Activated CD8-positive, alpha-beta T cell treated with anti-CD3 and anti-CD28 coated beads for 36 hours (primary cell): ENCODE measurements at regions not wholly inside any gene's neighbourhood (a gene's known extent, or its start where the extent isn't known, plus 50 kb on each side); places are given as distances from the start of the nearest gene placed in this dataset.

ENCODE experiments used
- ATAC-seq: fragments of 200-7000 bp; cut with Tn5 transposase; one replicate; pipeline ENCODE4 v1.10.0; 2021; ENCODE audit warnings: mild to moderate bottlenecking, moderate library complexity
- CTCF ChIA-PET: fragments of 350-600 bp; sonication (Branson Sonifier 250); formaldehyde crosslinking; loops from one replicate; lab custom pipeline; 2021; ENCODE audit warnings: antibody characterized with exemption; lab: Charles Lee
- POLR2A ChIA-PET: fragments of 350-600 bp; sonication (Branson Sonifier 250); formaldehyde crosslinking; loops from one replicate; lab custom pipeline; 2021; ENCODE audit warnings: antibody characterized with exemption; lab: Charles Lee
- DNase-seq: peaks from one replicate; pipeline ENCODE4 v3.0.0-alpha.2; 2020
- H3K27ac Mint-ChIP-seq: one replicate; pipeline ENCODE4 v1.8.0; 2021; ENCODE audit warnings: mild to moderate bottlenecking, mixed read lengths
- H3K27me3 Mint-ChIP-seq: one replicate; pipeline ENCODE4 v1.8.0; 2021; ENCODE audit warnings: mixed read lengths
- H3K36me3 Mint-ChIP-seq: one replicate; pipeline ENCODE4 v1.8.0; 2021; ENCODE audit warnings: low read depth, mixed read lengths
- H3K4me1 Mint-ChIP-seq: one replicate; pipeline ENCODE4 v1.8.0; 2021; ENCODE audit warnings: low read depth, mixed read lengths
- H3K4me3 Mint-ChIP-seq: one replicate; pipeline ENCODE4 v1.8.0; 2021; ENCODE audit warnings: mild to moderate bottlenecking, moderate library complexity, mixed read lengths
- H3K9me3 Mint-ChIP-seq: one replicate; pipeline ENCODE4 v1.8.0; 2021; ENCODE audit warnings: mixed read lengths
- CTCF ChIP-seq: fragments of 200-600 bp; IDR thresholded peaks from one replicate; pipeline ENCODE4 v1.8.0; 2022; ENCODE audit warnings: antibody characterized with exemption, mild to moderate bottlenecking
- intact Hi-C: fragments of 100-400 bp; cut with micrococcal nuclease; formaldehyde crosslinking; loops from one replicate; pipeline ENCODE4 v1.10.0; 2022

- DNase-seq (no peak), ATAC-seq (no peak)
- Mint-ChIP-seq H3K4me1 (no peaks in the 10 kb centered on the region), H3K4me3 (no peak overlapping the region), H3K27me3 (no peaks in the 10 kb centered on the region), H3K36me3 (no peaks in the 10 kb centered on the region), H3K9me3 (peaks cover 15% of the 10 kb centered on the region), H3K27ac (no peak overlapping the region)
- POLR2A ChIA-PET, result no interaction called here
- TF ChIP-seq CTCF, result no peak
- intact Hi-C loops, result no loop called here
- CTCF ChIA-PET, result no interaction called here
Measured at GRCh38 chr16:60110531-60110930, 1376.4 kb upstream of the GOT2 start.

- Mint-ChIP-seq H3K27ac (no peak overlapping the region), H3K27me3 (no peaks in the 10 kb centered on the region), H3K9me3 (peaks cover 13% of the 10 kb centered on the region), H3K36me3 (no peaks in the 10 kb centered on the region), H3K4me1 (no peaks in the 10 kb centered on the region), H3K4me3 (no peak overlapping the region)
- ATAC-seq, result no peak
- intact Hi-C loops, result no loop called here
- TF ChIP-seq CTCF, result no peak
- DNase-seq, result no peak
- ChIA-PET CTCF (no interaction called here), POLR2A (no interaction called here)
Measured at GRCh38 chr16:60107871-60108270, 1373.8 kb upstream of the GOT2 start.

DNA sequence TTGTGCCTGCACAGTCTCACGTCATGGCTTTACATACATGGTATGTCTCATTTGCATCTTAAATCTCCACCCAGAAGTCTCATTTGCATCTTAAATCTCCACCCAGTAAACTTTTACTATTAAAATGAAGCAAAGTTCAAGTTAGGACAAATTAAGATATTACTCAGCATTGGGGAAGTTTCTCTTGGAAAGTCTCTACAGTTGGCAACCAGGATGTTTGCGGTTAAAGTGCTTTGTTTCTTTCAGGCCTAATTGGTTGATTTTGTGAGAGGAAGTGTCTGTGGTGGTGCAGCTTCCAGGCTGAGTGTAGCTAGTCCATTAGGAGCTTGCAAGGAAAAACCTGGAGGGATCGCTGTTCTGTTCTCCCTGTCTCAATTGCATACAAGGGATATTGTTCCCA is 1373.3 kb upstream of the GOT2 start:
- Mint-ChIP-seq H3K4me3 (no peak overlapping the region), H3K27ac (no peak overlapping the region), H3K4me1 (no peaks in the 10 kb centered on the region), H3K9me3 (peaks cover 13% of the 10 kb centered on the region), H3K27me3 (no peaks in the 10 kb centered on the region), H3K36me3 (no peaks in the 10 kb centered on the region)
- ChIA-PET POLR2A (no interaction called here), CTCF (no interaction called here)
- no peak for ATAC-seq
- no peak for DNase-seq
- TF ChIP-seq CTCF, result no peak
- intact Hi-C loops, result no loop called here

GRCh38 chr16:60100371-60100770 is 1366.3 kb upstream of the GOT2 start:
- POLR2A ChIA-PET, result no interaction called here
- CTCF ChIA-PET, result no interaction called here
- no peak overlapping the region for H3K4me3 Mint-ChIP-seq
- H3K36me3 Mint-ChIP-seq, result no peaks in the 10 kb centered on the region
- H3K9me3 Mint-ChIP-seq, result peaks cover 10% of the 10 kb centered on the region
- no peak overlapping the region for H3K27ac Mint-ChIP-seq
- no peaks in the 10 kb centered on the region for H3K27me3 Mint-ChIP-seq
- DNase-seq, result no peak
- intact Hi-C loops, result no loop called here
- ATAC-seq, result no peak
- no peak for TF ChIP-seq CTCF
- no peaks in the 10 kb centered on the region for H3K4me1 Mint-ChIP-seq

- CTCF ChIA-PET, result no interaction called here
- intact Hi-C loops, result no loop called here
- POLR2A ChIA-PET, result no interaction called here
Measured at GRCh38 chr16:60091529-60091928, 1357.4 kb upstream of the GOT2 start.

More at GRCh38 chr16:60091529-60091928, 1357.4 kb upstream of the GOT2 start:
- Mint-ChIP-seq H3K36me3 (no peaks in the 10 kb centered on the region), H3K27me3 (no peaks in the 10 kb centered on the region), H3K4me3 (no peak overlapping the region), H3K4me1 (no peaks in the 10 kb centered on the region), H3K9me3 (peaks cover 10% of the 10 kb centered on the region), H3K27ac (no peak overlapping the region)
- ATAC-seq (no peak), DNase-seq (no peak)
- no peak for TF ChIP-seq CTCF
